Hepatocyte (in vitro differentiated cells): ENCODE measurements at regions not wholly inside any gene's neighbourhood (a gene's known extent, or its start where the extent isn't known, plus 50 kb on each side); places are given as distances from the start of the nearest gene placed in this dataset.

ENCODE experiments used
- CTCF ChIP-seq: fragments of 200-600 bp; sonication (generic); IDR thresholded peaks from 2 replicates; pipeline ENCODE4 v1.5.1; 2016; ENCODE audit warnings: antibody characterized with exemption, mild to moderate bottlenecking; ENCODE audit not compliant: poor library complexity
- EZH2 ChIP-seq: fragments of 200-600 bp; sonication (generic); IDR thresholded peaks from 2 replicates; pipeline ENCODE4 v1.6.1; 2016; ENCODE audit warnings: antibody characterized with exemption, mild to moderate bottlenecking, borderline replicate concordance
- EZH2phosphoT487 ChIP-seq: fragments of 200-600 bp; sonication (generic); IDR thresholded peaks from one replicate; pipeline ENCODE4 v1.6.1; 2018; ENCODE audit warnings: antibody characterized with exemption, mild to moderate bottlenecking, low read depth, moderate library complexity; ENCODE audit not compliant: unreplicated experiment, severe bottlenecking

GRCh38 chr16:47849736-47850135 lies 306.1 kb downstream of the ABCC12 start:
- TF ChIP-seq CTCF = no peak
- TF ChIP-seq EZH2 = no peak
- TF ChIP-seq EZH2phosphoT487 = no peak
